ENCODE measurements at regions not wholly inside any gene's neighbourhood (a gene's known extent, or its start where the extent isn't known, plus 50 kb on each side); places are given as distances from the start of the nearest gene placed in this dataset. TPM values are rescaled to one million over a fixed set of nuclear protein-coding genes. Genes with fewer than 3 reads are reported as not detected.
"Not testable (repeated sequence)": the region's sequence is repeated elsewhere in the genome, so short reads cannot be mapped to it uniquely, and the experiment has no call there.

DNA sequence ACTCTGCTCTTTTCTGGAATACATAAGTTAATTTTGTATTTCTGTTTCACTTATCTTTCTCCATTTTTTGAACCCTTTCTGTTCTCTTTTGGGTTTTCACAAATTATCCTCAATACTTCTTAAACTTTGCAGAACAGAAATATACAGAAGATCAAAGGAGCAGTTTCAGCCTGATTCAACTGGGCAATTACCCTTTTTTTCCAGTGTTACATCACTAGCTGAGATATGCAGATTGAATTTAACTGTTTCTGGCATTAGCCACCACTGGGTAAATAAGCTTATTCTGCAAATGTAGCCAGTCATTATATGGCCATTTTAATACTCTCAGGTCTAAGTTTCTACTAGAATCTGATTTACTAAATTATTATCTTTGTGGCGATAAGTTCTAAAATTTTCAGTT is 66.9 kb upstream of the GRID2 start:
- no peak for DNase-seq

DNA sequence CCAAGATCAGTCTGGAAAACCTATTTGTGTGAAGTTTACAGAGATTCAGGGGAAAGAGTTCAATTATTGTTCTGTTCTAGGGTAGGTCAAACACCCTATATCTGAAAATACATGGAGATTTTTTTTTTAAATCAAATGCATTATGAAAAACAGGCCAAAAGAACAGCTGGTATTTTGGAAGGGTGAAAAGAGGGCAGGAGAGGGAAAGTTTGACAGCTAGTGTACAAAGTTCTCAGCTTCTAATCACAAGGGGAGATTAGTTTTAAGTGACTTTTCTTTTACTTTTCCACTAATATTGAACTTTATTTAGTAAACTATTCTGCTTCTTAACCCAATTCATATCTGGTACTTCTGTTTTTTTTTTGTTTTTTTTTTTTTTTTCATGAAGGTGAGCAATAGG is 66.2 kb upstream of the GRID2 start:
- DNase-seq, result no peak

DNA sequence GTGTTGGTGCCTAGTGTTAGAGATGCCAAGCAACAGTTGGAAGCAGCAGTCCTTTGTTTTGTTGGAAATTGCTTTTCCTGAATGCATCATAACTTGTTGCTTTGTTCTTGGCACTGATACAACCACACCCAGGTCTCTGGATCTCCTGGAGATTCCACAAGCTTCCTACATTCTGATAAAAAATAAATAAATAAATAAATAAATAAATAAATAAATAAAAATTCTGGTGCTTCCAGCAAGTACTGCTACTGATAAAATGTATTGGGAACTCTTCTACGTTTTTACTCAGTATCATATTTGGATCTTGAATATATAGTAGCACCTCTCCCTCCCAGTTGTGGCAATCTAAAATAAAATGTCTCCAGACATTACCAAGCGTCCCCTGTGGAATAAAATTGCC is 62.7 kb upstream of the GRID2 start:
- no peak for DNase-seq

DNA sequence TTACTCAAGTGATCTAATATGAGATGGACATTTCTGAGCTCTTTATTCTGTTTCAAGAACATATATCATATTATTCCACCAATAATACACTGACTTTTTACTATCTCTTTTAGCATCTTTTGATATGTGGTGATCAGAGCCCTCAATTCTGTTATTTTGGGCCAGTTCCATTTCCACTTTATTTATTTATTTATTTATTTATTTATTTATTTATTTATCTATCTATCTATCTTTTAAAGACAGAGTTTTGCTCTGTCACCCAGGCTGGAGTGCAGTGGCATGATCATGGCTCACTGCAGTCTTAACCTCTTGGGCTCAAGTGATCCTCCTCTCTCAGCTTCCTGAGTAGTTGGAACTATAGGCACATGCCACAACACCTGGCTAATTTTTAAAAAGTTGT is 57.4 kb upstream of the GRID2 start:
- no peak for DNase-seq

DNA sequence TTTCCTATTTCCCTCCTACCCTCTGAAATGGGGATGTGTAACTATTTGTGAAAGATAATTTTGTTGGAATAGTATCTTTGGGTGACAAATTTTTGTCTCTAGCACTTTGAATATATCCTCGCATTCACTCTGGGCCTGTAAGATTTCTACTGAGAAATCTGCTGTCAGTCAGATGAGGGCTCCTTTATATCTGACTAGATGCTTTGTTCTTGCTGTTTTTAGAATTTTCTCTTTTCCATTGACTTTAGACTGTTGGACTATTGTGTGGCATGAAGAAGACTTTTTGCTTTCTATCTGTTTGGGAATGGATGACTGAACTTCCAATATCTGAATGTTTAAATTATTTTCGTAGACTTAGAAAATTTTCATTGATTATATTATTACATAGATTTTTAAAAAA is 54.2 kb upstream of the GRID2 start:
- no peak for DNase-seq

DNA sequence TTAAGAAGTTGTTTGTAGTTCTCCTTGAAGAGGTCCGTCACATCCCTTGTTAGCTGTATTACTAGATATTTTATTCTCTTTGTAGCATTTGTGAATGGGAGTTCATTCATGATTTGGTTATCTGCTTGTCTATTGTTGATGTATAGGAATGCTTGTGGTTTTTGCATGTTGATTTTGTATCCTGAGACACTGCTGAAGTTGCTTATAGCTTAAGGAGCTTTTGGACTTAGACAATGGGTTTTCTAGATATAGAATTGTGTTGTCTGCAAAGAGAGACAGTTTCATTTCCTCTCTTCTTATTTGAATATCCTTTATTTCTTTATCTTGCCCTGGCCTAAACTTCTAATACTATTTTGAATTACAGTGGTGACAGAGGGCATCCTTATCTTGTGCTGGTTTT is 52.1 kb upstream of the GRID2 start:
- no peak for DNase-seq

DNA sequence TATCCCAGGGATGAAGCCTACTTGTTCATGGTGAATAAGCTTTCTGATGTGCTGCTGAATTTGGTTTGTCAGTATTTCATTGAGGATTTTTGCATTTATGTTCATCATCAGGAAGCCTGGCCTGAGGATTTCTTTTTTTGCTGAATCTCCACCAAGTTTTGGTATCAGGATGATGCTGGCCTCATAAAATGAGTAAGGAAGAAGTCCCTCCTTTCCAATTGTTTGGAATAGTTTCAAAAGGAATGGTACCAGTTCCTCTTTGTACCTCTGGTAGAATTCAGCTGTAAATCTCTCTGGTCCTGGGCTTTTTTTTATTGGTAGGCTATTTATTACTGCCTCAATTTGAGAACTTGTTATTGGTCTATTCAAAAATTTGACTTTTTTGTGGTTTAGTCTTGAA is 51.4 kb upstream of the GRID2 start:
- DNase-seq, result not testable (repeated sequence)

DNA sequence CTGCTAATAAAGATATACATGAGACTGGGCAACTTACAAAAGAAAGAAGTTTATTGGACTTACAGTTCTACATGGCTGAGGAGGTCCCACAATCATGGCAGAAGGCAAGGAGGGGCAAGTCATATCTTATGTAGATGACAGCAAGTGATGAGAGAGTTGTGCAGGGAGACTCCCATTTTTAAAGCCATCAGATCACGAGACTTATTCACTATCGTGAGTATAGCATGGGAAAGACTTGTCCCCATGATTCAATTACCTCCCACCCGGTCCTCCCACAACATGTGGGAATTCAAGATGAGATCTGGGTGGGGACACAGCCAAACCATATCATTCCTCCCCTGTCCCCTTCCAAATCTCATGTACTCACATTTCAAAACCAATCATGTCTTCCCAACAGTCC is 50.9 kb upstream of the GRID2 start:
- DNase-seq, result no peak

DNA sequence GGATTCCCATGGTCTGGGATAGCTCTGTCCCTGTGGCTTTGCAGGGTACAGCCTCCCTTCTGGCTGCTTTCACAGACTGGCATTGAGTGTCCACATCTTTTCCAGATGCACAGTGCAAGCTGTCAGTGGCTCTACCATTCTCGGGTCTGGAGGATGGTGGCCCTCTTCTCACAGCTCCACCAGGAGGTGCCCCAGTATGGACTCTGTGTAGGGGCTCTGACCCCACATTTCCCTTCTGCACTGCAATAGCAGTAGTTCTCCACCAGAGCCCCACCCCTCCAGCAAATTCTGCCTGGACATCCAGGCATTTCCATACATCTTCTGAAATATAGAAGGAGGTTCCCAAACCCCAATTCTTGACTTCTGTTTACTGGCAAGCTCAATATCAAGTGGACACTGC is 50.2 kb upstream of the GRID2 start:
- no peak for DNase-seq

Small RNA genes in the stretch of these regions (small RNA-seq; reads per million reads assigned to genes)
- not detected for gene KRT19P6 (ENCODE audit: low replicate concordance)

All from skin of body (tissue), 2 donors.